Cardiac fibroblast (primary cell): ENCODE measurements at regions not wholly inside any gene's neighbourhood (a gene's known extent, or its start where the extent isn't known, plus 50 kb on each side); places are given as distances from the start of the nearest gene placed in this dataset.

Experiments
- DNase-seq, 2 donors: peaks; one replicate each; pipeline versions ENCODE4 v3.0.0 to v3.0.0-alpha.2; 2010; ENCODE audit warnings: low read depth in 2 of 2
- H3K4me3 ChIP-seq, 2 donors: replicated peaks in 1 of 2; 1 replicate in 1 of 2; 2 replicates in 1 of 2; pipeline ENCODE4 v1.5.1; 2011; ENCODE audit warnings: low read depth in 2 of 2, low read length in 2 of 2, mild to moderate bottlenecking in 2 of 2, moderate library complexity in 1 of 2
- TF ChIP-seq, protein P1 (sequence below): IDR thresholded peaks from one replicate; pipeline ENCODE4 v1.5.1; 2011; ENCODE audit warnings: low read depth, mild to moderate bottlenecking, low read length, inconsistent platforms

DNA sequence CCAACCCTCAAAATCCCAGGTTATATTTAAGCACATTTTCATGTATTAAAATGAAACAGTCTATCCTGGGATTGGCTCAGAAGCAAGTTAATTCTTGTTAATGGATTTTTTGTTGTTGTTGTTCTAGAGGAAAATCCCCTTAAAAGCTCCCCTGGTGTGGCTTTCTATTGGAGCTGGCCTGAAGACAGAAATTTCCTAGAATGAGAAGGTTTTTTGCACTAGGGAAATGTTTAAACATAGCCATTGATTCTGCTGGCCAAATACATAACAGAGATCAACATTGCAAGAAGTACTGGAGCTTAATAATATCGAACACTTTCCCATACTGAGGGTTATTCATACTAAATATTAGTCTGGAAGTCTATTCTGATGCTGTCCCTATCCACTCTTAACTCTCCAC lies 148.8 kb upstream of the PCDH18 start:
- DNase-seq, result no peak
- TF ChIP-seq, protein P1, sequence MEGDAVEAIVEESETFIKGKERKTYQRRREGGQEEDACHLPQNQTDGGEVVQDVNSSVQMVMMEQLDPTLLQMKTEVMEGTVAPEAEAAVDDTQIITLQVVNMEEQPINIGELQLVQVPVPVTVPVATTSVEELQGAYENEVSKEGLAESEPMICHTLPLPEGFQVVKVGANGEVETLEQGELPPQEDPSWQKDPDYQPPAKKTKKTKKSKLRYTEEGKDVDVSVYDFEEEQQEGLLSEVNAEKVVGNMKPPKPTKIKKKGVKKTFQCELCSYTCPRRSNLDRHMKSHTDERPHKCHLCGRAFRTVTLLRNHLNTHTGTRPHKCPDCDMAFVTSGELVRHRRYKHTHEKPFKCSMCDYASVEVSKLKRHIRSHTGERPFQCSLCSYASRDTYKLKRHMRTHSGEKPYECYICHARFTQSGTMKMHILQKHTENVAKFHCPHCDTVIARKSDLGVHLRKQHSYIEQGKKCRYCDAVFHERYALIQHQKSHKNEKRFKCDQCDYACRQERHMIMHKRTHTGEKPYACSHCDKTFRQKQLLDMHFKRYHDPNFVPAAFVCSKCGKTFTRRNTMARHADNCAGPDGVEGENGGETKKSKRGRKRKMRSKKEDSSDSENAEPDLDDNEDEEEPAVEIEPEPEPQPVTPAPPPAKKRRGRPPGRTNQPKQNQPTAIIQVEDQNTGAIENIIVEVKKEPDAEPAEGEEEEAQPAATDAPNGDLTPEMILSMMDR, result no peak

DNA sequence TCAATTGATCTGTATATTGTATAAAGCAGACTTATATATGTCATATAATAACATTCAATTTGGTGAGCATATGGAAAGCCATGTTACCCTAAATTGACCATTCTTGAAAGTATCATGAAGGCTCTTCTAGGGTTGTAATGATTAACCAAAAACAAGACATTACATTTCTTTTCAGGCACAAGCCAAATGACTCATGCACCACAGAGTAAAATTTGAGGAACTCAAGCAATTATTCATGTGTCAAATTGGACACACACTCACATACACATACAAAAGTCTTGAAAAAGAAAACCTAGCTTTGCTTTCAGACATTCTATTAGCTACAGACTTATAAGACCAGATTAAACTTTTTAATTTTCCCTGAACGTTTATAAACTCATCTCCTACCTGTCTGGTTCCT lies 146.5 kb upstream of the PCDH18 start:
- peak; percentile 41 to 64 for DNase-seq
- TF ChIP-seq, protein P1, result no peak
- H3K4me3 ChIP-seq, result no peak overlapping the region

More for the DNA sequence above, 148.8 kb upstream of the PCDH18 start:
- no peak overlapping the region for H3K4me3 ChIP-seq

GRCh38 chr4:137677863-137678262 lies 145.6 kb upstream of the PCDH18 start:
- H3K4me3 ChIP-seq, result no peak overlapping the region
- TF ChIP-seq, protein P1, result no peak
- DNase-seq, result peak; percentile 82

- TF ChIP-seq, protein P1, result no peak
- DNase-seq, result no peak
These were observed 144.2 kb upstream of the PCDH18 start for GRCh38 chr4:137676357-137676998.

DNA sequence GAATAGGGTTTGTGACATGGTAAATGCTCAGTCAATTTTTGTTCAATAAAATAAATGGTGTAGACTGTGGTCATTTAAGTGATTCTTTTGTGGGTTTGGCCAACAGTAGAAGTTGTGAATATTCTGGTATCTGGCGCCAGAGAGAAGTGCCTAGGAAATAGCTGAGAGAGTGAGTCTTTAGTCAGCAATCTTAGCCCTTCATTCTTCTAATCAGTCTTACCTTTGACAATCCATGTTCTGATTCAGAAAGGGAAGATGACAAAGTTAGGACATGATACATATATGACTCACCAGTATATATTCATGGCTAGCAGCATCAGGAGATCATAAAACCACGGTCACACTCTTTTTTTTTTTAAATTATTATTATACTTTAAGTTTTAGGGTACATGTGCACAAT lies 141.8 kb upstream of the PCDH18 start:
- TF ChIP-seq, protein P1, result no peak
- no peak overlapping the region for H3K4me3 ChIP-seq
- DNase-seq, result peak in 1 of 2 donors; percentile 61

More at GRCh38 chr4:137676357-137676998, 144.2 kb upstream of the PCDH18 start:
- no peak overlapping the region for H3K4me3 ChIP-seq

DNA sequence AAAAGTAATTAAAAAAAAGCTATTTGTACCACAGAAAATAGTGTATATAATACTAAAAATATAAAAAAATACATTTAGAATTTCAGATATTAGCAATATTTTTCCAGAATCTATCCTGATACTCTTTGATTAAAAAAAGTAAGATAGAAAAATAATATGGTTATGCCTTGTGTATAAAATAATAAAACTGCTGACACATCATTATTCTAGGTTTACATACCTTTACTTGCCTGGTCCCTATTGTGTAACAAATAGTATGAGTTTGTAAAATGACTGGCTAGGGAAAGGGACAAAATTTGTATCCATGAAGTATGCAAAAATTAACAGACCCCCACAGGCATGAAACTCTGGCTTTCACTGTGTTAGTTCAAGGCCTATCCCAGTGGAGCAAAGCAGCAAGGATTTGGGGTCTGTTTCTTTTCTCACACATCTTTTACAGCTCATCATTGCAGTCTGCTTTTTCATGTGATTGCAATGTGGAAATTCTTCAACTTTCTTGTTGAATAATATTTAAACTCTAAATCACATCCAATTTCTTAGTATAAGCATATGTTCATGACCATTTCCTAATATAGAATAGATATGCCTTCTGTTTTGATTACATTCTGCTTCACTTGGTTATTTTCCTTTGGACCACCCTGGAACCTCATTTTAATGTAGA lies 136.7 kb upstream of the PCDH18 start:
- no peak overlapping the region for H3K4me3 ChIP-seq
- DNase-seq, result no peak
- TF ChIP-seq, protein P1, result no peak
